ENCODE measurements at regions not wholly inside any gene's neighbourhood (a gene's known extent, or its start where the extent isn't known, plus 50 kb on each side); places are given as distances from the start of the nearest gene placed in this dataset.
A peak's percentile ranks its signal among the peaks of the same experiment; 100 is the strongest.

- no peak for DNase-seq
Observed at GRCh38 chr20:40442181-40442963, 246.7 kb downstream of the MAFB start.

GRCh38 chr20:40441771-40442170 is 247.3 kb downstream of the MAFB start:
- no peak for DNase-seq

DNA sequence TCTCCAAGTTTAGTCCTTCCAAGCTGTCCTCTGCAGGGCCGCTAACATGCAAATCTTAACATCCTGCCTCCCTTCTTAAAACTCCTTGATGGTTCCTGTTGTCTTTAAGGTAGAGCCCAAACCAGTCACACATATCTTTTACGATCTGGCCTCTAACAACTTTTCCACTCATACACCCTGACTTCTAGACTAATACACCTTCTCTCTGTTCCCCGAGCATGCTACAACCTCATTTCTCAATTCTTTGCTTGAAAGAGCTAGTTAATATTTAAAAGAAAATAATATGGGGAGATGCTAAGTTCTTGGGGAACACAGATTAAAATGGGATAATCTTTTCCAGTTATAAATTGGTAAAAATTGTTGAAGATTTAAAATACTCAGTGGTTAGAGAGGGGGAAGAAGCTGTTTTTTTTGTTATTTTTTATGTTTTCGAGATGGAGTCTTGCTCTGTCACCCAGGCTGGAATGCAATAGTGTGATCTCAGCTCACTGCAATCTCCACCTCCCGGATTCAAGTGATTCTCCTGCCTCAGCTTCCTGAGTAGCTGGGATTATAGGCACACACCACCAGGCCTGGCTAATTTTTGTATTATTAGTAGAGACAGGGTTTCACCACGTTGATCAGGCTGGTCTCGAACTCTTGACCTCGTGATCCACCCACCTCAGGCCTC is 250.7 kb downstream of the MAFB start:
- DNase-seq, result no peak

DNA sequence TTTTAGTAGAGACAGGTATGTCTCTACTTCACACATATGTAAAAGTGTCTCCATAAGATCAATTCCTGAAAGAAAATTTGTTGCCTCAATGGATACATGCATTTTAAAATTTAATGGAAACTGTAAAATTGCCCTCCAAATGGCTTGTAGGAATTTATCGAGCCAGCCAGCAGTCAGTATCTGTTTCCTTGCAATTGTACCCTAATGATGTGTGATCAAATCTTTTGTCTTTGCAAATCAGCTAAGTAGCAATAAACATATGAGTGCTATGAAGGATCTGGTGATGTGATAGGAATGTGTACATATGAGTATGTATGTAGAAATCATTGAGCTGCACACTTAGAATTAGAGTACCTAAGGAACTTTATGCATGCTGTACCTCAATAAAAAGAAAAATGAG is 253.0 kb downstream of the MAFB start:
- DNase-seq, result no peak

GRCh38 chr20:40435146-40435895 is 253.7 kb downstream of the MAFB start:
- no peak for DNase-seq

DNA sequence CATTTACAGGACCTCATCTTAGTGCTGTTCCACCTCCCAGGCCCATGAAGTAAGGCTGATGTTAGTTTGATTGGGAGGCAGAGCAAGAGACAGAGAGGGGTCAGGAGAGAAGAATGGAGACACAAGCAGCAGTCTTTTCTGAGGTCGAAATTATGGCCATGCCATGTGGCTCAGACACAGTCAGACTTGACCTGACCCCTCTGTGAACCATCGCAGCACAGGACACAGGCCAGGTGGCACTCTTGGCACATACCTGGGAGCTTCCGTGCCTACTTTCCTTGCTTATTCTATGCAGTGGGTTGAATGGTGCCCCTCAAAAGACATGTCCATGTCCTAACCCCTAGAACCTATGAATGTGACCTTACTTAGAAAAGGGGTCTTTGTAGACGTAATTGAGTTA is 254.9 kb downstream of the MAFB start:
- no peak for DNase-seq

DNA sequence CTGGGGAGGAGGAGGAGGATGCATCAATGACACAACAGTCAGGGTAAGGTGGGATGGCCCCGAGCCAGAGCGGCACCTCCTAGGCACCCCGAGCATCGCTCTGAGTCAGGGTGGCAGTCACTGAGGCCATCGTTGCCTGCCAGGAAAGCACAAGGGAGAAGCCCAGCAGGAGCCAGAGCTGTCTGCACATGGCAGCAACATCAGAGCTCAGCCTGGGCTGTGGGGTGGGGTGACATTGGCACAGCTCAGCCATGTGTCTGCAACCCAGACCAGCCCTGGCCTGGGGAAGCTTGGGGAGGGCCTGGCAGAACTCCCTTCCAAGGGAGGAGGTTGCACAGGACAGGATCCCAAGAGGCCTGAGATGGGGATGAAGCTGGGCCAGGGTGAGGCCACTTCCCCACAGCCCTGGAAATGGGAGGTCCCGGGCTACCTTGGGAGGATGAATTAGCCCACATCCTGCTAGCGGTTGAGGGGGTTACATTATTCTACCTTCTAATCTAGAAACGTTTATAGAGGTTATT is 255.6 kb downstream of the MAFB start:
- DNase-seq, result no peak

- no peak for DNase-seq
Observed at GRCh38 chr20:40431611-40432010, 257.4 kb downstream of the MAFB start.

GRCh38 chr20:40431112-40431511 is 257.9 kb downstream of the MAFB start:
- DNase-seq, result no peak

- DNase-seq, result no peak
Observed at GRCh38 chr20:40427026-40427425, 262.0 kb downstream of the MAFB start.

- no peak for DNase-seq
Observed at GRCh38 chr20:40424695-40425094, 264.3 kb downstream of the MAFB start.

DNA sequence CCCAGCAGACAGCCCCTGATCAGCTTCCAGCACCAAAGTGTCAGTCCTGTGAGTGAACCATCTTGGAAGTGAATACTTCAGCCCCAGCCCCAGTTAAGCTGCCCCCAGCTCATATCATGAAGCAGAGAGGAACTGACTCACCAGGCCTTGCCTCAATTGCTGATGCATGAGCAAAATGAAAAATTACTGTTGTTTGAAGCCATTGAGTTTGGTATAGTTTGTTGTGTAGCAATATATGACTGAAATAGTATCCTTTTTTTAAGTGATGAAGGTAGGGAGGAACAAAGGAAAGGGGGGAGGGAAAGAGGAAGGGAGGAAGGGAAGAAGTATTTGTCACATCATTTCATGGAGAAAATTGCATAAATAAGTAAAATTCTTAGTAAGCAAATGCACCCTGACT is 266.4 kb downstream of the MAFB start:
- no peak for DNase-seq

- DNase-seq, result no peak
Observed at GRCh38 chr20:40416274-40416673, 272.8 kb downstream of the MAFB start.

DNA sequence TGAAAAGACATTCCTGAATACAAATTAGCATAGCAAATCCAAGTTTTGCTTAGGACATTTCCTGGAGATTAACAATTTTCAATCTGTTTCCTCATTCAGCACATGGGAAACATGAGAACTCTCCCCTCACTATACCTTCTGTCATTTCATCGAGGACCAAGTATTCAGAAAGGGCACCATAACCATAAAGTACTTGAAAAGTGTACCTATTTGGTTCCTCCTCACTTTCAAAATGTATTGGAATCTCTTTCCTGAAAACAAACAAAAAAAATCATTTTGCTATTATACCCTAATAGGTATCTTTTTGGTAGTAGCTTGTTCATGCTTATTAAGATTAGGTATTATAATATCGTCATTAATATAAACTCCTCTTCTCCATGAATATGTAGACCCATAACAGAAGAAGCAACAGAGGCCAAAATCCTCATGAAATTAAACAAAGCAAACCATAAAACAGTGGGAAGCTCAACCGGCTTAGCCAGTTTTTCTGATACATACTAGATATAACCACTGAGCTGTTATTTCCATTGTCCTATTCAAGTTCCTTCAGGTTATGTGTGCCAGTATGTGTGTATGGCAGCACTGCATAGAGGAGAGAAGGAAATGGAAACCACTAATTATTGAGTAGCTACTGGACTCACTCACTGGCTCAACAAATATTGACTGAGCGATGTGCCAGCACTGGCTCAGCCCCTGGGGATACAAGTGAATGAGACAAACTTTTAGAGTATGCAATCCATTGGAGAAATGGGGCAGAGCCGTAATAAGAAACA is 274.0 kb downstream of the MAFB start:
- DNase-seq, result no peak

- no peak for DNase-seq
Observed at GRCh38 chr20:40410028-40410427, 279.0 kb downstream of the MAFB start.

DNA sequence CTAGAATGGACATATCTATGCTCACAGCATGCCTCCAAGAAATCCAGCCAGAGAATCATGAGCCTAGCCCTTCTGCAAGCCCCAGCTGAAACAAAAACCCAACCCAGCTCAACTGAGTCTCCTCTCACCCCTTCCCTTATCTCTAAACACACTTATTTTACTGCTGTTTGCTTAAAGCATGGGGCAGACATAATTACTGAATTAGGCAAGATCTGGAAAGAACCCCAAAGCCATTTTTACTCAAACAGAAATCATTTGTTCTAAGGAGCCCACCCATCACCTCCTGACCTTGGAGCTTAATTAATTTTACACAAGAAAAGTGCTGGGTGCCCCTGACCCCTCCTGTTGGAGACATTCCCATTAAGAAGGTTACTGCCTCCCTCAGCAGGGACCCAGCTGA is 291.6 kb downstream of the MAFB start:
- DNase-seq, result peak; percentile 5

DNA sequence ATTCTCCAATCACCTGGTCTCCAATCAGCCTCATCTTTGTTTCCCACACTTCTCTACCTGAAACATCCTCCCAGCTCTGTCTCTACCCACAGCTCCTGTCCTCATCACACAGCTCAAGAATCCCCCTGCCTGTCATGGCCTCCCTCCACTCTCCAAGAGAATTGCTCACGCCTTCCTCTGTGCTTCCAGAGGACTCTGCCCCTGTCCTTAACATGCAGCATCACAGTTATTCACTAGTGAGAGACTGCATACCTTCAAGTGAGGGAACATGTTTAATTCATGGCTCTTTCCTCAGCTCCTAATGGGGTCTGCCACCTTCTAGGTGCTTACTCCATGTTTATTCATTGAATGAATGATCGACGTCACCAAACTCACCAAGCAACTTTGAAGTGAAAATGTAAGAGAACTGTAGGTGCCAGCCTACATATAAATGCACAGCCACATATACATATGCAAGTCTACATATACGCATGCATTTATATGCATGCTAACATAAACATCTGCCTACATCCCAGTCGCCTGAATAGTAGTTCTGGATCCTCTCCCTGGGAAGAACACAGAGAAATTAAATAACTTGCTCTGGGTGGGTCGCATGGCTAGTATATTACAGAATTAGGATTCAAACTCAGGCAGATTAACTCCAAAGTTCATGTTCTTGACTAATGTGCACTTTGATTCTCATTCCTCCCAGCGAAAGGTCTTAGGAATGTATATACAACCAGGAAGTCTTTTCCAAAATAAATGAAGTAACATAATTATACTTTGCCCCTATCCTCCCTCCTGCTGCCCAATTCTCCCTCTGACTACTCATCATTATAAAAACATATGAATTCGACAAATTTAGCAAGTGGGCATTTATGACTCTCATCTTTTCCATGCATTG is 295.6 kb downstream of the MAFB start:
- no peak for DNase-seq

- DNase-seq, result no peak
Observed at GRCh38 chr20:40390654-40391053, 298.4 kb downstream of the MAFB start.

- peak; percentile 72 for DNase-seq
Observed at GRCh38 chr20:40370800-40371199, 318.2 kb downstream of the MAFB start.

- no peak for DNase-seq
Observed at GRCh38 chr20:40368876-40369275, 320.2 kb downstream of the MAFB start.

DNA sequence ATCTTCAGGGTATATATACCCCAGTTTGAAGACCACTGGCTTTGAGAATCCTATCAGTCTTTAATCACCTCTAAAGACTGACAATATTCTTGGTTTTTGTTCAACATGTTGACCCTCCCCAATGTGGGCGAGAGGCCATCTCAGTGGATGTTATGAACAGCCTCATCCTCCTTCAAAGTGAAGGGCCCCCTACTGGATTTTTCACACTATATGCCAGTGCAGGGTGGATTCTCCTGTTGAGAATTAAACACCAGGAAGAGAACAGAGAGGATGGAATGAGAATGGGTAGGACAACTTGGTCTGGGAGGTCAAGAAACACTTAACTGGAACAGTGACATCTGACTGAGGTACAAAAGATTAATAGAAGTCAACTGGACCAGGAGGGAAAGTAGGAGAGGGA is 327.1 kb downstream of the MAFB start:
- DNase-seq, result no peak

All from retina (tissue), 1 donor.